Mesothelial cell of epicardium (in vitro differentiated cells): ENCODE measurements at regions not wholly inside any gene's neighbourhood (a gene's known extent, or its start where the extent isn't known, plus 50 kb on each side); places are given as distances from the start of the nearest gene placed in this dataset.

Experiments
- DNase-seq, 2 experiments: peaks; one replicate each; pipeline ENCODE4 v3.0.0; 2021; ENCODE audit warnings: low spot score in 2 of 2; ENCODE audit not compliant: unreplicated experiment in 2 of 2
- H3K27ac Mint-ChIP-seq: 2 replicates; pipeline ENCODE4 v1.8.0; 2021; ENCODE audit warnings: mixed read lengths
- H3K27me3 Mint-ChIP-seq: 2 replicates; pipeline ENCODE4 v1.8.0; 2021; ENCODE audit warnings: low read depth, mixed read lengths
- H3K36me3 Mint-ChIP-seq: 2 replicates; pipeline ENCODE4 v1.8.0; 2021; ENCODE audit warnings: mixed read lengths
- H3K4me1 Mint-ChIP-seq: 2 replicates; pipeline ENCODE4 v1.8.0; 2021; ENCODE audit warnings: mixed read lengths
- H3K4me3 Mint-ChIP-seq: 2 replicates; pipeline ENCODE4 v1.8.0; 2021; ENCODE audit warnings: mild to moderate bottlenecking, moderate library complexity, mixed read lengths
- H3K9me3 Mint-ChIP-seq: 2 replicates; pipeline ENCODE4 v1.8.0; 2021; ENCODE audit warnings: mixed read lengths
- CTCF ChIP-seq: fragments of 200-600 bp; sonication (generic); IDR thresholded peaks from one replicate; pipeline ENCODE4 v1.5.0; 2021; ENCODE audit warnings: antibody characterized with exemption; ENCODE audit not compliant: unreplicated experiment

- TF ChIP-seq CTCF, result no peak
- Mint-ChIP-seq H3K4me3 (no peak overlapping the region), H3K9me3 (no peaks in the 10 kb centered on the region), H3K36me3 (no peaks in the 10 kb centered on the region), H3K4me1 (peaks cover 19% of the 10 kb centered on the region), H3K27ac (no peak overlapping the region), H3K27me3 (peaks cover 3% of the 10 kb centered on the region)
- no peak for DNase-seq
Observed at GRCh38 chr11:10386361-10386760, 68.7 kb upstream of the AMPD3 start.

- no peak for DNase-seq
- Mint-ChIP-seq H3K36me3 (no peaks in the 10 kb centered on the region), H3K27me3 (no peaks in the 10 kb centered on the region), H3K4me1 (peaks cover 19% of the 10 kb centered on the region), H3K27ac (peak overlapping the region; percentile 27), H3K9me3 (no peaks in the 10 kb centered on the region), H3K4me3 (no peak overlapping the region)
- no peak for TF ChIP-seq CTCF
Observed at GRCh38 chr11:10386861-10387205, 68.2 kb upstream of the AMPD3 start.

DNA sequence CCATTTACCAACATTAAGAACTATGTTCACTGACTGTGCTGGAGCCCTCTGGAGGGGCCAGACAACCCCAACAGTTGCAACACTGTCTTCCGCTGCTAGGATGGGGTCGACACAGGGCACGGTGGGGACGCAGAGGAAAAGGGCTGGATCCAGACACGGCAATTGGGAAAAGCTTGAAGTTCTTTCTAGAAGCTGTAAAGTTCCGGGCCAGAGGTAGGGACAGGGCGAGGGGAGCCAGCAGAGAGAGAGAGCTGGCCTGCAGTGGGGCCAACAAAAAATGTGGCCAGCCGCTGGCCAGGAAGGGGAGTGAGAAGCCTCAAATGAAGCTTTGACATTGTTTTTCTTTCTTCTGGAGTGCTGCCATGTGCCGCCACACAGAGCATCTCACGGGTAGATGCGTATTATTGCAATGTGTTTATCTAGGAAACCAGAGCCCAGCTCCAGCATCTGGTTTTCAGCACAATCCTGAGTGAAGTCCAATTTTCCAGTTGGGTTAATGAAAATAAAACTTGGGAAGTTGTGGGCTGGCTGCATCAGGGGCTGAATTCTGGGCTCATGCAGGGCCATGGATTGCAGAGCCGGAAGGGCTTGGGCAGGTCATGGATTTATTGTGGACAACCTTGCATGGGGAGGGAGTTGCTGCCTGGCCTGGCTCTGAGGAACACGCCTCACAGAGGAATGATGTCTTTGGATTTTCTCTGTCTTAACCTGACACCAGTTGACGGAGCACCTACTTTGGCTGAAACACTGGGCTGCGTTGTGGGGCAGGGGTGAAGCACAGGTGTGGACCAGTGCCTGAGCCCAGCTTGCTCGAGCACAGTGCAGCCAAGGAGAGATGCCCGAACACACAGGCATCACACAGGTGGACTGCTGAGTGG, 67.6 kb upstream of the AMPD3 start:
- Mint-ChIP-seq H3K27me3 (no peaks in the 10 kb centered on the region), H3K4me1 (peaks cover 19% of the 10 kb centered on the region), H3K4me3 (no peak overlapping the region), H3K36me3 (no peaks in the 10 kb centered on the region), H3K27ac (peak overlapping the region; percentile 57), H3K9me3 (no peaks in the 10 kb centered on the region)
- TF ChIP-seq CTCF, result no peak
- no peak for DNase-seq

DNA sequence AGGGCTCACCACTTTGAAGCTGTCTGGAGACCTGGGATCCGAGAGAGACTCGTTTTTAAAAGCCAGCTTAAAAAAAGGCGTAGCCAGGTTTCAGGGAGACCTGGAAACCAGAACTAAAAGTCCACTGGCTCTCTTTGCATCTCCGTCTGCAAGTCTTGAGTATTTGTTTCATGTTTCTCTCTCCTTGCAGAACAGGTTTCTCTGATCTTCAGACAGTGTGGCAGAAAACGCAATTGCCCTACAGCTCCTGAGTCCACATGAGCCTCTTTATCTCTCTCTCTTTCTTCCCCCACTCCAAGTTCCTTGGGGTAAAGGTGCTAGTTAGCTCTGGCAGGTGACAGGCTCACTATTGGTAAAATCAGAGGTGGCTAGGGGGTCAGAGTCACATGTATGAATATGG, 67.0 kb upstream of the AMPD3 start:
- TF ChIP-seq CTCF, result no peak
- Mint-ChIP-seq H3K27me3 (no peaks in the 10 kb centered on the region), H3K27ac (peak overlapping the region; percentile 92), H3K9me3 (no peaks in the 10 kb centered on the region), H3K4me3 (no peak overlapping the region), H3K36me3 (no peaks in the 10 kb centered on the region), H3K4me1 (peaks cover 19% of the 10 kb centered on the region)
- DNase-seq, result no peak

- Mint-ChIP-seq H3K4me1 (peaks cover 19% of the 10 kb centered on the region), H3K9me3 (no peaks in the 10 kb centered on the region), H3K27ac (peak overlapping the region; percentile 92), H3K4me3 (no peak overlapping the region), H3K27me3 (no peaks in the 10 kb centered on the region), H3K36me3 (no peaks in the 10 kb centered on the region)
- DNase-seq, result no peak
- TF ChIP-seq CTCF, result no peak
Observed at GRCh38 chr11:10388574-10388973, 66.5 kb upstream of the AMPD3 start.
